ENCODE measurements at regions not wholly inside any gene's neighbourhood (a gene's known extent, or its start where the extent isn't known, plus 50 kb on each side); places are given as distances from the start of the nearest gene placed in this dataset.

DNA sequence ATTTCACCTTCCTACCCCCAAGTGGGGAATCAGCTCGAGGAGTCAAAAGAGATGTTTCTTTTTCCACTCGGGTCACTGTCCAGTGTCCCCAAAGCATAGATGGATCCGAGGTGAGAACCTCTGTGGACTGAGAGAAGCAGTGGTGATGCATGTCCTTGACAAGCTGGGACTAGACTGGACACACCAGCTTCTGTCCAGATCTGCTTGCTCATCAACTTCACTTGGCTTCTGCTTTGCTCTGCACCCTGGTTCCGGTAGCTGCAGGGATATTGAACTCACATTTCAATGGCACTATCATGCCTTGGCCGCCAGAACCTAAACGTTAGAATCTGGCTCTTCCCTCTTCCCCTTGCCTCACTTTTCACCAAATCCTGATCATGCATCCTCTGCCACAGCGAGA, 50.3 kb upstream of the CXCL12 start:
- no peak overlapping the region for H3K9ac ChIP-seq (ENCODE audit: insufficient read depth in 1 of 2, low read depth in 2 of 2, low read length in 2 of 2)
- CTCF ChIA-PET (ENCODE audit: low intra/inter-chr PET ratio) = no interaction called here
- POLR2A ChIA-PET = no interaction called here
- no peaks in the 10 kb centered on the region for H3K9me1 ChIP-seq (ENCODE audit: control insufficient read depth, insufficient read depth, low read length)
- TF ChIP-seq MCM3 (IDR thresholded peaks at IDR 0.05) (no peak), ZNF76 (CRISPR knock-in tag; IDR thresholded peaks at IDR 0.05; ENCODE audit: borderline replicate concordance) (no peak), C11orf30 (IDR thresholded peaks at IDR 0.05; ENCODE audit: low read depth) (0 out of 2 replicates have a peak, but pooled peaks have one; percentile 7), CEBPB (tag; IDR thresholded peaks at IDR 0.05) (no peak), ZNF316 (IDR thresholded peaks at IDR 0.05) (0 out of 2 replicates have a peak, but pooled peaks have one; percentile 8), CAMTA2 (CRISPR knock-in tag; conservative IDR thresholded peaks at IDR 0.05) (no peak)
- WGBS (ENCODE audit: insufficient coverage, low coverage, missing lambda C conversion rate) = 1% methylated on average over 7 of the region's 7 CpGs
- H3K4me3 ChIP-seq = no peak overlapping the region
- ATAC-seq = no peak
- no peaks in the 10 kb centered on the region; a peak in 1 of 5 replicates for H3K27me3 ChIP-seq (ENCODE audit: control insufficient read depth in 2 of 2, insufficient read depth in 2 of 2, low read length in 2 of 2)
- H3K4me1 ChIP-seq (replicated peaks in 1 of 2; ENCODE audit: control insufficient read depth in 2 of 2, insufficient read depth in 2 of 2, low read length in 2 of 2) = no peaks in the 10 kb centered on the region
- no peaks in the 10 kb centered on the region for H4K20me1 ChIP-seq (replicated peaks; ENCODE audit: control insufficient read depth, insufficient read depth, low read length)
- no peaks in the 10 kb centered on the region for H3K36me3 ChIP-seq (ENCODE audit: control insufficient read depth, insufficient read depth, low read length)
- no peak overlapping the region for H3K27ac ChIP-seq (ENCODE audit: extremely low read depth, low read depth, low read length)
- BruUV-seq (replicated peaks) = no TSS peak
- in situ Hi-C loops (cut with MboI) = no loop called here
- H3K4me2 ChIP-seq (ENCODE audit: insufficient read depth, low read length) = no peak overlapping the region
- no peaks in the 10 kb centered on the region for H3K9me3 ChIP-seq (replicated peaks; ENCODE audit: control insufficient read depth, insufficient read depth, low read depth, low read length)
- no peak for DNase-seq (ENCODE audit: extremely low read depth in 1 of 4, low spot score in 3 of 4)
- H2AFZ ChIP-seq (ENCODE audit: low read depth, low read length) = no peak overlapping the region
- H3K79me2 ChIP-seq (ENCODE audit: control insufficient read depth, insufficient read depth, low read length) = no peaks in the 10 kb centered on the region
- FAIRE-seq = no peak
- intact Hi-C loops (cut with micrococcal nuclease) = no loop called here

- Histone ChIP-seq H3K4me3 (no peak overlapping the region), H4K20me1 (replicated peaks; ENCODE audit: control insufficient read depth, insufficient read depth, low read length) (no peaks in the 10 kb centered on the region), H3K9me1 (ENCODE audit: control insufficient read depth, insufficient read depth, low read length) (no peaks in the 10 kb centered on the region), H3K4me1 (replicated peaks in 1 of 2; ENCODE audit: control insufficient read depth in 2 of 2, insufficient read depth in 2 of 2, low read length in 2 of 2) (no peaks in the 10 kb centered on the region), H3K9ac (ENCODE audit: insufficient read depth in 1 of 2, low read depth in 2 of 2, low read length in 2 of 2) (no peak overlapping the region), H3K36me3 (ENCODE audit: control insufficient read depth, insufficient read depth, low read length) (no peaks in the 10 kb centered on the region), H3K27ac (ENCODE audit: extremely low read depth, low read depth, low read length) (no peak overlapping the region), H3K79me2 (ENCODE audit: control insufficient read depth, insufficient read depth, low read length) (no peaks in the 10 kb centered on the region), H3K9me3 (replicated peaks; ENCODE audit: control insufficient read depth, insufficient read depth, low read depth, low read length) (no peaks in the 10 kb centered on the region), H3K4me2 (ENCODE audit: insufficient read depth, low read length) (no peak overlapping the region), H2AFZ (ENCODE audit: low read depth, low read length) (no peak overlapping the region), H3K27me3 (ENCODE audit: control insufficient read depth in 2 of 2, insufficient read depth in 2 of 2, low read length in 2 of 2) (no peaks in the 10 kb centered on the region; a peak in 1 of 5 replicates)
- TF ChIP-seq HNRNPK (IDR thresholded peaks at IDR 0.05; ENCODE audit: low read depth, low read length, poor library complexity, severe bottlenecking) (no peak), HSF4 (CRISPR knock-in tag; IDR thresholded peaks at IDR 0.05; ENCODE audit: borderline replicate concordance) (no peak), ZNF311 (CRISPR knock-in tag; IDR thresholded peaks at IDR 0.05) (no peak), POLR2B (IDR thresholded peaks at IDR 0.05; ENCODE audit: low read depth, partially characterized antibody) (no peak), HNRNPH1 (optimal IDR thresholded peaks at IDR 0.05; ENCODE audit: low read depth, low read length) (no peak), NUFIP1 (IDR thresholded peaks at IDR 0.05; ENCODE audit: partially characterized antibody) (no peak), ZNF217 (CRISPR knock-in tag; IDR thresholded peaks at IDR 0.05) (no peak), CHD4 (IDR thresholded peaks at IDR 0.05; ENCODE audit: insufficient read depth, insufficient replicate concordance, low read depth, low read length, poor library complexity, severe bottlenecking) (no peak), MECOM (CRISPR knock-in tag; IDR thresholded peaks at IDR 0.05) (no peak), ZNF324 (CRISPR knock-in tag; IDR thresholded peaks at IDR 0.05) (no peak), ZKSCAN1 (IDR thresholded peaks at IDR 0.05; ENCODE audit: low read depth, low read length) (no peak), ZNF512 (tag; IDR thresholded peaks at IDR 0.05) (no peak)
- BruUV-seq (replicated peaks) = no TSS peak
- DNase-seq (ENCODE audit: extremely low read depth in 1 of 4, low spot score in 3 of 4) (no peak), FAIRE-seq (no peak), ATAC-seq (no peak)
- in situ Hi-C loops (cut with MboI) (no loop called here), intact Hi-C loops (cut with micrococcal nuclease) (no loop called here)
- ChIA-PET CTCF (ENCODE audit: low intra/inter-chr PET ratio) (no interaction called here), POLR2A (interaction anchor here (0.6 kb wide), 1 partner anchor 9 kb away, joined by 3 read pairs; no protein-coding TSS in a partner anchor)
- 0% methylated on average over 1 of the region's 1 CpG for WGBS (ENCODE audit: insufficient coverage, low coverage, missing lambda C conversion rate)
Measured at GRCh38 chr10:44436240-44436639, 51.3 kb upstream of the CXCL12 start.

Data from K562 (cell line).